Endothelial cell of umbilical vein (primary cell): ENCODE measurements at regions not wholly inside any gene's neighbourhood (a gene's known extent, or its start where the extent isn't known, plus 50 kb on each side); places are given as distances from the start of the nearest gene placed in this dataset.

Experiments
- BruUV-seq: library from RNA; stranded (reverse); fragments of 400-500 nt; replicated peaks from 2 replicates; lab custom pipeline; 2021; lab: Mats Ljungman, UMichigan
- CTCF ChIA-PET: fragments of 300-600, 350-600 bp; sonication (Branson Sonifier 250); formaldehyde crosslinking; loops from one replicate; lab custom pipeline; 2021; ENCODE audit warnings: antibody characterized with exemption, inconsistent platforms; lab: Charles Lee
- POLR2A ChIA-PET: fragments of 300-600, 350-600 bp; sonication (Branson Sonifier 250); formaldehyde crosslinking; loops from one replicate; lab custom pipeline; 2021; ENCODE audit warnings: antibody characterized with exemption, inconsistent platforms; lab: Charles Lee
- DNase-seq: peaks from one replicate; pipeline ENCODE4 v3.0.0-alpha.2; 2011; ENCODE audit warnings: low read depth, low spot score
- FAIRE-seq: peaks from 2 replicates; lab custom pipeline; 2011; peaks lifted over from hg19 to GRCh38; lab: Jason Lieb, UNC
- H2AFZ ChIP-seq: 2 replicates; pipeline ENCODE4 v1.6.0; 2012; ENCODE audit warnings: low read depth, low read length, control low read depth, inconsistent platforms
- H3K27ac ChIP-seq: 2 replicates; pipeline ENCODE4 v1.5.1; 2011; ENCODE audit warnings: low read depth, mild to moderate bottlenecking, control low read depth, low read length, moderate library complexity; ENCODE audit not compliant: insufficient read depth
- H3K27me3 ChIP-seq, 2 experiments: 2 replicates each; pipeline versions ENCODE4 v1.6.0 to v1.6.1; 2011; ENCODE audit warnings: low read length in 2 of 2, mixed read lengths in 1 of 2; ENCODE audit not compliant: control insufficient read depth in 2 of 2, insufficient read depth in 2 of 2
- H3K36me3 ChIP-seq, 2 experiments: 2 replicates in 1 of 2; 3 replicates in 1 of 2; pipeline ENCODE4 v1.5.1; 2011; ENCODE audit warnings: low read length in 2 of 2, mild to moderate bottlenecking in 1 of 2, moderate library complexity in 1 of 2; ENCODE audit not compliant: control insufficient read depth in 2 of 2, insufficient read depth in 2 of 2; ENCODE audit errors: extremely low read depth in 1 of 2
- H3K4me1 ChIP-seq: 3 replicates; pipeline ENCODE4 v1.5.1; 2011; ENCODE audit warnings: mild to moderate bottlenecking, low read length; ENCODE audit not compliant: control insufficient read depth, insufficient read depth; ENCODE audit errors: extremely low read depth
- H3K4me2 ChIP-seq: 2 replicates; pipeline ENCODE4 v1.6.1; 2011; ENCODE audit warnings: low read length, control low read depth, mixed read lengths; ENCODE audit not compliant: insufficient read depth
- H3K4me3 ChIP-seq, 3 experiments: fragments of 200-600 bp in 1 of 3; sonication (generic), shearing (Covaris generic) in 1 of 3; replicated peaks in 1 of 3; 2 replicates each; pipeline ENCODE4 v1.5.1; 2011 to 2016; ENCODE audit warnings: control low read depth in 3 of 3, low read length in 3 of 3, mild to moderate bottlenecking in 2 of 3, inconsistent platforms in 1 of 3, low read depth in 1 of 3, moderate library complexity in 1 of 3; ENCODE audit not compliant: insufficient read depth in 1 of 3
- H3K79me2 ChIP-seq: 2 replicates; pipeline ENCODE4 v1.6.0; 2012; ENCODE audit warnings: low read length, inconsistent platforms; ENCODE audit not compliant: control insufficient read depth, insufficient read depth
- H3K9ac ChIP-seq: replicated peaks from 2 replicates; pipeline ENCODE3; 2011; ENCODE audit warnings: low read length, control low read depth; ENCODE audit not compliant: insufficient read depth; ENCODE audit errors: extremely low read depth
- H3K9me1 ChIP-seq: replicated peaks from 3 replicates; pipeline ENCODE4 v1.6.0; 2011; ENCODE audit warnings: mild to moderate bottlenecking, low read length; ENCODE audit not compliant: control insufficient read depth, insufficient read depth; ENCODE audit errors: extremely low read depth
- H3K9me3 ChIP-seq: replicated peaks from 2 replicates; pipeline ENCODE4 v1.5.1; 2012; ENCODE audit warnings: low read length, inconsistent platforms; ENCODE audit not compliant: control insufficient read depth, insufficient read depth
- H4K20me1 ChIP-seq: replicated peaks from 2 replicates; pipeline ENCODE3; 2011; ENCODE audit warnings: mild to moderate bottlenecking, low read length; ENCODE audit not compliant: control insufficient read depth, insufficient read depth; ENCODE audit errors: extremely low read depth
- EZH2 ChIP-seq: IDR thresholded peaks from 2 replicates; pipeline ENCODE4 v1.6.1; 2012; ENCODE audit warnings: borderline replicate concordance, low read depth, mild to moderate bottlenecking, moderate library complexity, low read length, inconsistent platforms; ENCODE audit not compliant: severe bottlenecking
- FOS ChIP-seq: IDR thresholded peaks from 2 replicates; pipeline ENCODE4 v1.6.1; 2011; ENCODE audit warnings: mild to moderate bottlenecking, low read length, moderate library complexity, borderline replicate concordance; ENCODE audit not compliant: insufficient read depth
- GATA2 ChIP-seq: IDR thresholded peaks from 2 replicates; pipeline ENCODE4 v1.7.0; 2011; ENCODE audit warnings: low read depth, mild to moderate bottlenecking, moderate library complexity, mixed read lengths, low read length; ENCODE audit not compliant: insufficient read length, insufficient read depth
- JUN ChIP-seq: IDR thresholded peaks from 2 replicates; pipeline ENCODE4 v1.6.1; 2011; ENCODE audit warnings: borderline replicate concordance, low read depth; ENCODE audit not compliant: insufficient read length, insufficient read depth
- MAX ChIP-seq: IDR thresholded peaks from 2 replicates; pipeline ENCODE4 v1.6.1; 2011; ENCODE audit not compliant: insufficient read depth, insufficient read length
- MYC ChIP-seq: IDR thresholded peaks from one replicate; pipeline ENCODE4 v1.6.1; 2011; ENCODE audit warnings: mild to moderate bottlenecking, low read depth, low read length
- POLR2AphosphoS5 ChIP-seq: IDR thresholded peaks from 2 replicates; pipeline ENCODE4 v1.6.1; 2012; ENCODE audit warnings: low read depth, mild to moderate bottlenecking, control low read depth, low read length, moderate library complexity; ENCODE audit not compliant: insufficient read depth
- dilution Hi-C: fragments of 300-500 bp; cut with MboI; formaldehyde crosslinking; loops from one replicate; pipeline ENCODE4 v1.15.0; 2019; ENCODE audit warnings: low sequenced_read_pairs; ENCODE audit not compliant: extremely low pct_ligation_motif_present
- intact Hi-C: fragments of 100-400 bp; cut with micrococcal nuclease; formaldehyde crosslinking; loops from one replicate; pipeline ENCODE4 v1.10.0; 2022
- TF ChIP-seq, protein P1 (sequence below), 2 donors: IDR thresholded peaks; 1 replicate in 1 of 2; 2 replicates in 1 of 2; pipeline ENCODE4 v1.5.1; 2011; ENCODE audit warnings: low read length in 2 of 2, mild to moderate bottlenecking in 2 of 2, moderate library complexity in 2 of 2, control low read depth in 1 of 2, inconsistent platforms in 1 of 2, low read depth in 1 of 2; ENCODE audit not compliant: insufficient read depth in 1 of 2; ENCODE audit errors: extremely low read depth in 1 of 2

- no peak overlapping the region for H2AFZ ChIP-seq
- CTCF ChIA-PET = no interaction called here
- H3K36me3 ChIP-seq = no peaks in the 10 kb centered on the region
- H3K9ac ChIP-seq = no peak overlapping the region
- H3K9me1 ChIP-seq = no peaks in the 10 kb centered on the region
- H3K27ac ChIP-seq = no peak overlapping the region
- H4K20me1 ChIP-seq = no peaks in the 10 kb centered on the region
- TF ChIP-seq MYC = no peak
- no peak for TF ChIP-seq JUN
- TF ChIP-seq, protein P1, sequence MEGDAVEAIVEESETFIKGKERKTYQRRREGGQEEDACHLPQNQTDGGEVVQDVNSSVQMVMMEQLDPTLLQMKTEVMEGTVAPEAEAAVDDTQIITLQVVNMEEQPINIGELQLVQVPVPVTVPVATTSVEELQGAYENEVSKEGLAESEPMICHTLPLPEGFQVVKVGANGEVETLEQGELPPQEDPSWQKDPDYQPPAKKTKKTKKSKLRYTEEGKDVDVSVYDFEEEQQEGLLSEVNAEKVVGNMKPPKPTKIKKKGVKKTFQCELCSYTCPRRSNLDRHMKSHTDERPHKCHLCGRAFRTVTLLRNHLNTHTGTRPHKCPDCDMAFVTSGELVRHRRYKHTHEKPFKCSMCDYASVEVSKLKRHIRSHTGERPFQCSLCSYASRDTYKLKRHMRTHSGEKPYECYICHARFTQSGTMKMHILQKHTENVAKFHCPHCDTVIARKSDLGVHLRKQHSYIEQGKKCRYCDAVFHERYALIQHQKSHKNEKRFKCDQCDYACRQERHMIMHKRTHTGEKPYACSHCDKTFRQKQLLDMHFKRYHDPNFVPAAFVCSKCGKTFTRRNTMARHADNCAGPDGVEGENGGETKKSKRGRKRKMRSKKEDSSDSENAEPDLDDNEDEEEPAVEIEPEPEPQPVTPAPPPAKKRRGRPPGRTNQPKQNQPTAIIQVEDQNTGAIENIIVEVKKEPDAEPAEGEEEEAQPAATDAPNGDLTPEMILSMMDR (IDR thresholded peaks at IDR 0.05; ENCODE audit: extremely low read depth in 1 of 2, insufficient read depth in 1 of 2, low read depth in 1 of 2, low read length in 2 of 2) = no peak
- TF ChIP-seq POLR2AphosphoS5 = no peak
- no peak for TF ChIP-seq EZH2
- TF ChIP-seq FOS = no peak
- no peak for TF ChIP-seq GATA2
- TF ChIP-seq MAX = no peak
- DNase-seq (no peak), FAIRE-seq (no peak)
- POLR2A ChIA-PET = no interaction called here
- no peaks in the 10 kb centered on the region for H3K4me1 ChIP-seq
- intact Hi-C loops = no loop called here
- no peak overlapping the region for H3K4me3 ChIP-seq
- H3K9me3 ChIP-seq = no peaks in the 10 kb centered on the region
- no peaks in the 10 kb centered on the region for H3K27me3 ChIP-seq
- BruUV-seq = no TSS peak
- no peak overlapping the region for H3K4me2 ChIP-seq
- H3K79me2 ChIP-seq = no peaks in the 10 kb centered on the region
- dilution Hi-C loops = no loop called here
Observed at GRCh38 chr3:106675451-106675850, 701.8 kb upstream of the CCDC54 start.
